Transverse colon (tissue), 3 donors: ENCODE measurements at regions not wholly inside any gene's neighbourhood (a gene's known extent, or its start where the extent isn't known, plus 50 kb on each side); places are given as distances from the start of the nearest gene placed in this dataset.

ENCODE experiments used
- EP300 ChIP-seq: sonication (generic); formaldehyde crosslinking; IDR thresholded peaks from one replicate; pipeline ENCODE4 v1.6.1; 2017; ENCODE audit warnings: antibody characterized with exemption, low read depth
- TF ChIP-seq, protein P1 (sequence below), 5 experiments: fragments of 200-600 bp in 3 of 5; fragments of 450-650 bp in 2 of 5; sonication (generic) in 3 of 5; IDR thresholded peaks; 1 replicate in 2 of 5; 2 replicates in 3 of 5; pipeline ENCODE4 v1.5.1; 2016 to 2017; ENCODE audit warnings: antibody characterized with exemption in 5 of 5, inconsistent platforms in 3 of 5, mild to moderate bottlenecking in 2 of 5, moderate library complexity in 1 of 5

DNA sequence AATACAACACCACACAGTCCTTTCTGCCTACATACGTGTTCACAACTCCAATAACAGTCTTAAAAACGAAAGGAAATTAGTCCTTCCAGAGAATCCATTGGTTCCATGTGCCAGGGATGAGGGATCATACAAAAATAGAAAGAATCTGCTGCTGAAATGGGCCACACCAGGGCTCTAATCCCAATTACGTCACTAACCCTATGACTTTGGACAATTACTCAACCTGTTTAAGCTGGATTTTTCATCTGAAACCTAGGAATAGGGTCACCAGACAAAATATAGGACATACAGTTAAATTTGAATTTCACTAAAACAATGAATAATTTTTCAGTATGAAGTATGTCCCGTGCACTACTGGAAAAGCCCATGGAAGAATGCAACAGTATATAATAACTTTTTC lies 264.7 kb downstream of the YTHDC2 start:
- TF ChIP-seq, protein P1, sequence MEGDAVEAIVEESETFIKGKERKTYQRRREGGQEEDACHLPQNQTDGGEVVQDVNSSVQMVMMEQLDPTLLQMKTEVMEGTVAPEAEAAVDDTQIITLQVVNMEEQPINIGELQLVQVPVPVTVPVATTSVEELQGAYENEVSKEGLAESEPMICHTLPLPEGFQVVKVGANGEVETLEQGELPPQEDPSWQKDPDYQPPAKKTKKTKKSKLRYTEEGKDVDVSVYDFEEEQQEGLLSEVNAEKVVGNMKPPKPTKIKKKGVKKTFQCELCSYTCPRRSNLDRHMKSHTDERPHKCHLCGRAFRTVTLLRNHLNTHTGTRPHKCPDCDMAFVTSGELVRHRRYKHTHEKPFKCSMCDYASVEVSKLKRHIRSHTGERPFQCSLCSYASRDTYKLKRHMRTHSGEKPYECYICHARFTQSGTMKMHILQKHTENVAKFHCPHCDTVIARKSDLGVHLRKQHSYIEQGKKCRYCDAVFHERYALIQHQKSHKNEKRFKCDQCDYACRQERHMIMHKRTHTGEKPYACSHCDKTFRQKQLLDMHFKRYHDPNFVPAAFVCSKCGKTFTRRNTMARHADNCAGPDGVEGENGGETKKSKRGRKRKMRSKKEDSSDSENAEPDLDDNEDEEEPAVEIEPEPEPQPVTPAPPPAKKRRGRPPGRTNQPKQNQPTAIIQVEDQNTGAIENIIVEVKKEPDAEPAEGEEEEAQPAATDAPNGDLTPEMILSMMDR (IDR thresholded peaks at IDR 0.05): no peak
- TF ChIP-seq EP300: no peak
